OCI-LY7 (cell line): ENCODE measurements at regions not wholly inside any gene's neighbourhood (a gene's known extent, or its start where the extent isn't known, plus 50 kb on each side); places are given as distances from the start of the nearest gene placed in this dataset.

Experiments used
- CTCF ChIP-seq: fragments of 200-600 bp; sonication (generic); conservative IDR thresholded peaks from 2 replicates; pipeline ENCODE4 v1.5.1; 2014; ENCODE audit warnings: mild to moderate bottlenecking, antibody characterized with exemption, low read length, moderate library complexity, mixed read lengths
- EZH2phosphoT487 ChIP-seq: fragments of 200-600 bp; sonication (generic); IDR thresholded peaks from 2 replicates; pipeline ENCODE4 v1.6.1; 2018; ENCODE audit warnings: low read depth, borderline replicate concordance, mild to moderate bottlenecking, mixed run types, antibody characterized with exemption, low read length, moderate library complexity, mixed read lengths

GRCh38 chrX:39642071-39642470 lies 455.7 kb downstream of the BCOR start:
- TF ChIP-seq CTCF (no peak), EZH2phosphoT487 (no peak)
